Left ventricle myocardium superior (tissue), 1 donor: ENCODE measurements at regions not wholly inside any gene's neighbourhood (a gene's known extent, or its start where the extent isn't known, plus 50 kb on each side); places are given as distances from the start of the nearest gene placed in this dataset.
A peak's percentile ranks its signal among the peaks of the same experiment; 100 is the strongest.

Source experiments
- ATAC-seq: fragments of 200-7000 bp; cut with Tn5 transposase; one replicate; pipeline ENCODE4 v1.9.1; 2020; ENCODE audit warnings: mild to moderate bottlenecking, moderate library complexity
- DNase-seq: peaks from one replicate; pipeline ENCODE4 v3.0.0-alpha.2; 2020
- intact Hi-C: fragments of 100-400 bp; cut with micrococcal nuclease; formaldehyde crosslinking; loops from one replicate; pipeline ENCODE4 v1.11.0; 2022
- donor health status: DM: no; HTN: yes; CAD: no; lungs with severe emphysema.

DNA sequence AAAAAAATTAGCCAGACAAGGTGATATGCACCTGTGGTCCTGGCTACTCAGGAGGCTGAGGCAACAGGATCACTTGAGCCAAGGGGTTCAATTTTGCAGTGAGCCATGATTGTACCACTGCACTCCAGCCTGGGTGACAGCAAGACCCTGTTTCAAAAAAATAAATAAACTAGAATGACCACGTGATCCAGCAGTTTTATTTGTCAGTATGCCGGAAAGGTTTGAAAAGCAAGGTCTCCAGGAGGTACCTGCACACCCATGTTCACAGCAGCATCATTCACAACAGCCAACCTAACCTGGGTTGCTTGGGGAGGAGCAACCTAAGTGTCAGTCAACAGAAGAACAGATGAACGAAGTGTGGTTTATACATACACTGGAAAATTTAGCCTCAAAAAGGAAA is 78.7 kb upstream of the SEPTIN5 start:
- DNase-seq (no peak), ATAC-seq (no peak)
- intact Hi-C loops = loop anchor here (10.0 kb wide), 1 partner anchor 141 kb away; no protein-coding TSS in a partner anchor

DNA sequence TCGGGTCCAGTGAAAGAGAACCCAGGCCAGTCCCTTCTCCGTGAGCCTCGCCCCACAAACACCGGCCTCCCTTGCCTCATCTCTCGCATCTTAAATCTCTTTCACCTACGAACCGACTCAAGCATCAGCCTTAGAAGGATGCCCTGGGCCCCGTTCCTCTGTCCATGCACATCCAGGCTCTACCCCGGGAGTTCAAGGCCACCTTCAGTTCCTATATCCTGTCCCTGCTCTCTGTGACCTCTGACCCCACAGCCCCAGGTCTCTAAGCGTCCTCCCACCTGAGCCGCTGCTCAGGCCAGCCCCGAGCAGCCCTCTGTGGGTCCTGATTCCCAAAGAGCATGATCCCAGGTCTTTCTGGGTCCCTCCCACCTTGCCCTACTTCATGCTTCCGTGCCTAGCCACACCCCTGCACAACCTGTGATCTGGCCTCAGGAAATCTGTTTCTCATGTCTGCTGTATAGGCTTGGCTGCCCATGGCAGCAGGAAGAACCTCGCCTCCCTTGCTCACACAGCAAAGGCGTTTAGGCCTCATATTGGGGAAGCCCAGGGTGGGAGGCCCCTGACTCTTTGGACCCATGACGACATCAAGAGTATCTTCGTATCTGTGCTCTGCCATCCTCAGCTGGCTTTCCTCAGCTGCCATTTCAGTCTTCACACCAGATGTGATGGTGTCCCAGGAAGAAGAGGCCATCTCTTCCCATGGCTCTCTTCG is 77.5 kb upstream of the SEPTIN5 start:
- DNase-seq = no peak
- intact Hi-C loops = loop anchor here (10.0 kb wide), 1 partner anchor 142 kb away; no protein-coding TSS in a partner anchor
- ATAC-seq = no peak

DNA sequence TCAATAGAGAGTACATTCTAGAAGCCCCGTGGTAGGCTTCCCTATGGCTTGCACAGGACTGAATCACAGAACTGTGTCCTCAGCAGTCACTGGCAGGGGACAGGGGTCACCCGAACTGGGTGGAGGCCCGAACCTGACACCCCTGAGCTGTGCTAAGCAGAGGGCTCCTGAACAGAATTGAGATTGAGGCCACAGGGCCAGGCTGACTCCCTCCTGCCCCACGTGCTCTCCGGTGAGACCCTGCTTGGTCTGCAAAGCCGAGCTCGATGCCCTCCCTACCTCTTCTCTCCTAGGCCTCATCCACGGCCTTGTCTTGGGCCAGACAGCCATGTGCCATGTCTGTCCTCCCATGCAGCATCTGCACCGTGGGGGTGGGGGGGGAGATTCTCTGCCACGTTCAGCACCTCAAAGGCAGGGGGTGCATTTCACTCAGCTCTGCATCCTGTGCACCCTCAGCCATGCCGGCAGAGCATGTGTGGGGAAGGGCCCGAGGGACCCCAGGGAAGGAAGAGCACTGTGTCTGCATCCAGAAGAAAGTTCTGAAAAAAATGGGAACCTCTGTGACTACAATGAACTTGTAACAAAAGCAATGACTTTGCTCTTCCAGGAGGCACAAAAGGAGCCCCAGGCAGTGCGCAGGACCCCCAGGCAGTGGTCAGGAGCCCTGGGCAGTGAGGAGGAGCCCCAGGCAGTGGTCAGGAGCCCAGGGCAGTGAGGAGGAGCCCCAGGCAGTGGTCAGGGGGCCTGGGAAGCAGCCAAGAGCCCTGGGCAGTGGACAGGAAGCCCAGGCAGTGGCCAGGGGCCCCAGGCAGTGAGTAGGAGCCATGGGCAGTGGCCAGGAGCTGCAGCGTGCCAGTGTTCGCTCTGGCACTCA is 76.7 kb upstream of the SEPTIN5 start:
- no peak for ATAC-seq
- intact Hi-C loops = loop anchor here (10.0 kb wide), 1 partner anchor 143 kb away; no protein-coding TSS in a partner anchor
- DNase-seq = no peak

DNA sequence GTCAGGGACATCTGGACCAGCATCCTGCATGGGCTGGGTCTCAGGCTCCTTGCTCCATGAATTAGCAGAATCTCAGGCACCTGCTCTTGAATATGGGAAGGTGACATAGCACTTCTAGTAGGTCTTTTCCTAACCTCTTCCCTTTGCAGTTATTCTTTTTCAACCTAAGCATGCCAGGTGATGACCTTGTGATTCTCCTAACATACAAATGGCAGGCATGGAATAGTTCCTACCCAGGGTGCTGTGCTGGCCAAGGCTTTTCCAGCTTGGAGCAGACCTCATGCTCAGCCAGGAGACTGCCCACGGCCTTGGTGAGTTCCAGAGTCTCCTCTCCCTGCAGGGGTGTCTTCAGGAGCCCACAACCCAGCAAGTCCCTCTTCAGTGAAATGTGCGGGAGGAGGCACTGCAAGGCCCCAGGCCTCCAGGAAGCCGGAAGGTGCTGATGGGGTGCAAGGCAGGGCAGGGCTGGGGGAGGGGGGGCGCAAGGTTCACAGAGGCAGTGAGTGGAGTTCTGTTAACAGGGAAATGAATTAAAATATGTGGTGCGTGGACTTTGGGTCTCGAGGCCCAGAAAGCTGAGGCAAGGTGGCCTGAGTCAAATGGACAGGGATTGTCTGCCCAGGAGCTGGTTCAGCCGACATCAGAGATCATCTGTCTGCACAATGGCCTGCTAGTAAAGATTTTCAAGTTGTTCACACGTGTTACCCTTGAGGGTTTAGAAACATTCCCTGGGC is 75.9 kb upstream of the SEPTIN5 start:
- ATAC-seq (no peak), DNase-seq (no peak)
- intact Hi-C loops = loop anchor here (10.0 kb wide), 1 partner anchor 144 kb away; no protein-coding TSS in a partner anchor

DNA sequence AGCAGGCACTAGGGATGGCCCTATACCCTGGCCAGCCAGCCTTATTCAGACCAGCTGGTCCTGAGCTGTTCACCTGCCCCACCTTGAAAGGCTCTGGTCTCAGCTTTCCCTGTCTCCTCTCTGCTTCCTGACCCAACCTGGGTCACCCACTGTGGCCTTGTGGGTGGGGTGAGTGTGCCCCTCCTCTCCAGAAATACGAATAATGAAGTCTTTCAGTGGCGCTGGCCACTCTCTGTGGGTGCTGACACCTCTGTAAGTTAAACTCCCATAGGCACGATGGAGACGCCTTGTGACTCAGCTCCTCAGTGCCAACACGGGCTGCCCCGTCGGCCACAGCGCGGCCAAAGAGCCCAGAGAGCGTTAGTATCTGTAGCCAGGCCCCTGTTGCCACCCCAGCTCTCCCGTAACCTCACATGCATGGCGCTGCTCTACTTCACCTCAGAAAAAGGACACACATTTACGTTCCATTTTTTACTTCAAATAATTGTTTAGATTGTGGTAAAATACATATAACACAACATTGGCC is 74.6 kb upstream of the SEPTIN5 start:
- ATAC-seq (no peak), DNase-seq (no peak)
- intact Hi-C loops = loop anchor here (10.0 kb wide), 1 partner anchor 145 kb away; no protein-coding TSS in a partner anchor

DNA sequence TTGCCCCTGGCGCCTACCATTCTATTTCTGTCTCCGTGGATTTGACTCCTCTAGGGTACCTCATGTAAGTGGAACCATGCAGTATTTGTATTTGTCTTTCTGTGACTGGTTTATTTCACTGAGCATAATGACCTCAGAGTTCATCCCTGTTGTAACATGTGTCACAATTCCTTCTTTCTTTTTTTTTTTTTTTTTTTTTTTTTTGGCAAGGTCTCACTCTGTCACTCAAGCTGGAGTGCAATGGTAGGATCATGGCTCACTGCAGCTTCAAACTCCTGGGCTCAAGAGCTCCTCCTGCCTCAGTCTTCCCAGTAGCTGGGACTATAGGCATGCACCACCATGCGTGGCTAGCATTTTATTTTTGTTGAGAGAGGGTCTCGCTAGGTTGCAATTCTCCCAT is 74.0 kb upstream of the SEPTIN5 start:
- DNase-seq (no peak), ATAC-seq (no peak)
- intact Hi-C loops = no loop called here

DNA sequence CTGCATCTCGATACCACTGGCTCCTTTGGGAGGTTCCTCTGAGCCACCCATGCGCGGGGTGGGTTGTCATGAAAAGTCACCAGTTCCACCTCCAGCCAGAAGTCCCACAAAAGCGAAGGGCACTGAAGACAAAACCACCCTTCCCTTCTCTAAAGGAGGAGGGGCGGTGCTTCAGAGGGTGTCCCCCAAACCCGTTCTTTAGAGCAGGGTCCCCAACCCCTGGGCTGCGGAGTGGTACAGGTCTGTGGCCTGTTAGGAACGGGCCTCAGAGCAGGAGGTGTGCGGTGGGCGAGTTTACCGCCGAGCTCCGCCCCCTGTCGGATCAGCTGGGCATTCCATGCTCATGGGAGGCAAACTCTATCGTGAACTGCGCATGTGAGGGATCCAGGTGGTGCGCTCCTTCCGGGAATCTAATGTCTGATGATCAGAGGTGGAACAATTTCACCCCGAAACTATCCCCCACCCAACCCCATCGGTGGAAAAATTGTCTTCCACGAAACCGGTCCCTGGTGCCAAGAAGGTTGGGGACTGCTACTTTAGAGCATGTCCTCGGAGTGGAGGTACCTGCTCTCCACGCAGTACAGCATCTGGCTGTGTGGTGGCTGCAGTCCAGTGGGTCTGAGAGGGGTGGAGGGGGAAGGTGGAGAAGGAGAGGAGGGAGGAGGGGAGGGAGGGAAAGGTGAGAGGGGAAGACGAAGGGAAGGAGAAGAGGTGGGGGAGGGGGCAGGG is 72.9 kb upstream of the SEPTIN5 start:
- no peak for DNase-seq
- ATAC-seq = peak; percentile 22
- intact Hi-C loops = no loop called here

DNA sequence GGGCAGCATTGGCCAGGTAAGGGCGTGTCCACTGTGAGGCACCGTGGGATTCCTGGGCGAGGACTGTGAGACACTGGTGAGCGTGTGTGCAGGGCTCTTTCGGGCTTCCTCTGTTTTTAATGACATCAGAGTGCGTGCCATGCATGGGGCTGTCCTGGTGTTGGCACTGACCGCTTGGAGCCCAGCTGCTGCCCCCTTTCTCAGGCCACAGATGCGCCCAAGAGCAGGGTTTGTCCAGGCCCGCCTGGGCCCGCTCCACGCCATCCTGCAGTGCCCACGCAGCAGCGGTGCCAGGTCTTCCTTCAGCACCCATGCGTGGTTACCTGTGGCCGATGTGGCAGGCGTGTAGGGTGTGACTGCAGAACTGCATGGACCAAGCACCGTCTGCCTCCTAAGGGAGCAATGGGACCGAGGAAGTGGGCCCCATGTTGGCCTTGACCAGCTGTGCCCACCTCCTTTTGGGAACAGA is 72.3 kb upstream of the SEPTIN5 start:
- ATAC-seq = no peak
- intact Hi-C loops = no loop called here
- DNase-seq = no peak

DNA sequence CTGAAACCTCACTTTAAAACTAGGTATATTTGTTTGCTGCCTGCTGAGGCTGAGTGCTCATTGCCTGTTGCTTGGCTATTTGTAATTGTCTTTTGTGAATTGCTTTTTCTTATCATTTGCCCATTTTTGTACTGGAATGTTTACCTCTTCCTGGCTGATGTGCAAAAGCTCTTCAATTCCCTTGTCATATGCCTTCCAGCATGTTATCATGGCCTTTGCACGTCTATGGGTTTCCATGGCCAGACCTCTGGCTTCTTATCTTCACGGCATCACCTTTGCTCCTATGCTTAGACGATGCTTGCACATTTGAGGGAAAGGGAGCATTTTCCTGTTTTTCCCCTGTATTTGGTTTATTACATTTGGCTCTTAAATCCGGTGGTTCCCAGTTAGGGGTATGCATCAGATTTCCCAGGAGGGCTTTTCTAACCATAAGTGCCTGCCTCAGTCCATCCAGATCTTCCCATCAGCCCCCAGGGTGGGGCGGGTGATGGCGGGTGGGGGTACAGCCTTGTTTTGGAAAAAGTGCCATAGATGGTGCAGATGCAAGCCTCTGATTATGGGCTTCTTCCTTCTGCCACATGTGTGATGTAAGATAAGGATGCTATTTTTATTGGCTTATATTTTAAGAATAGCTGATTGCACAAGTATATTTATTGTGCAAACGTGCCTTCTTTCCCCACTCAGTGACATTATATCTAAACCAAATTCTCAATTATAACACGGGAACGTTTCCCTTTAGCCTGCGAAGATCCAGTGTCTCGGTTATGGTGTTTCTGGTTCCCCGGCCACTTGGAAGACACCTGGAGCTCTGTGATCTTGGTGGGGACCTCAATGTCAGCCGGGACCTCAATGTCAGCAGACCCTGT is 70.6 kb upstream of the SEPTIN5 start:
- no peak for ATAC-seq
- intact Hi-C loops = no loop called here
- DNase-seq = no peak

DNA sequence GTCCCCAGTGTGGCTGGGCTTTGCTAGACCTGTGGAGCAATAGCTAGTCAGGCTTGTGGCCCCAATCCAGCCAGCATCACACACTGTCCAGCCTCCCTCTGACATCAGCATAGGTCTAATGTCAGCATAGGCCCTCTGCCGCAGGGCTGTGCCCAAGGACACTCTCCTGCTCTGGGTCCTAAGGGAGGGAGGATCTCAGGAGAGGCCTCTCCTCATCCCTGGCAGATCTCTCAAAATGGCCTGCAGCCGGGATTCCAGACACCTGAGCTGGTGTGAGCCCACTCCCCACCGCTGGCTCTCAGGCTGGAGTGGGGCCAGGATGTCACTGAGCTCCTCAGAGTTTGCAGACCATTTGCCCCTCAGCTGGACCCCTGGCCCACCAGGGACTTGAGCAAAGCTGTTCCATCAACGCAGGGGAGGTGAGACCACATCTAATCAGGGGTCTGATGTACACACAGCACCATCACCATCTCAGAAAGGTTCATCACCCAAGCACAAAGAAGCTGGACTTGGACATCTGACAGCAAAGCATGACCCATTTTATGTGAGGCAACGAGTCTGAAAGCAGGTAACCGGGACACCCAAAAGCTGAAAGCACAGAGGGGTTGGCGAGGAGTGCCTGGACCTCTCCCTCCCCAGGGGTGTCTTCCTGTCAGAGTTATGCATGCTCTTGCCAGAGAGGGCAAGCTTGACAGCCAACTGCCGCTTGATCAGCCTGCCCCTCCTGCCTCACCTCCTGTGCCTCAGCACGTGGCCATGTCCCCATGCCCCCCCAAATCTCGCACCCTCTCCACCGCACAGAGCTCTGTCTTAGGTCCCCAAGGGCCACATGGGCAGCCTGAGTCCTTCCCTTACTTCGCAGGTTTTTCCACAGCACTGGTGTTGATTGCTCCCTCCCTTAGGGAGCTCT is 69.7 kb upstream of the SEPTIN5 start:
- intact Hi-C loops = no loop called here
- ATAC-seq = no peak
- no peak for DNase-seq

DNA sequence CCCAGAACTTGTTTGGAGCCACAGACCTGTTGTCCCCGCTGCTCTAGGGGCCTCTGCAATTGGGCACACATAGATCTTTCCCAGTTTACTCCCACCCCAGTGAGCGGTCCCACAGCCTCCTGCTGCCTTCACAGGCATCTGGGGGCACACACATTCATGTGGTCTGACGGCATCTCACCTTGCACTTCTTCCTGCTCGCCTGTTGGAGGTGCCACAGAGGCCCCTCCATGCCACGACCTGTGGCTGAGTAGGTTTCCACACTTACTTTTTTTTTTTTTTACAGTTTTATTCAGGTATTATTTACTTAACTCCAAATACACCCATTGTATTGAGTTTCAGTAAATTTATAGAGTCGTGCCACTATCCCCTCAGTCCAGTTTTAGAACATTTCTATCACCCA is 68.9 kb upstream of the SEPTIN5 start:
- ATAC-seq (no peak), DNase-seq (no peak)
- intact Hi-C loops = no loop called here

DNA sequence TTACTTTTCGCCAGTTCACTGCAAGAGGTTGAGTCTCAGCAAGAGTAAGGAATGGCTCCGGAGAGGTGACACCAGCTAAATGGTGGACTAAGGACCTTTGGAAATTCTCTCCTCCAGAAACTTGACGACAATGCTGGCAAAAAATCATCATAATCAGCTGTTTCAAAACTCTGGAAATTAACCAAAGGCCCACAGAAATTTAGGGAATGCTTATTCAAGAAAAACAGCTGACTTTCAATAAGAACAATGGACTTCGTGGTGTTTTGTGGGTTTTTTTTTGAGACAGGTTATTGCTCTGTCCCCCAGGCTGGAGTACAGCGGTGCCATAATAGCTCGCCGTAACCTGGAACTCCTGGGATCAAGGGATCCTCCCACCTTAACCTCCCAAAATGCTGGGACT is 68.4 kb upstream of the SEPTIN5 start:
- no peak for DNase-seq
- no peak for ATAC-seq
- intact Hi-C loops = no loop called here

DNA sequence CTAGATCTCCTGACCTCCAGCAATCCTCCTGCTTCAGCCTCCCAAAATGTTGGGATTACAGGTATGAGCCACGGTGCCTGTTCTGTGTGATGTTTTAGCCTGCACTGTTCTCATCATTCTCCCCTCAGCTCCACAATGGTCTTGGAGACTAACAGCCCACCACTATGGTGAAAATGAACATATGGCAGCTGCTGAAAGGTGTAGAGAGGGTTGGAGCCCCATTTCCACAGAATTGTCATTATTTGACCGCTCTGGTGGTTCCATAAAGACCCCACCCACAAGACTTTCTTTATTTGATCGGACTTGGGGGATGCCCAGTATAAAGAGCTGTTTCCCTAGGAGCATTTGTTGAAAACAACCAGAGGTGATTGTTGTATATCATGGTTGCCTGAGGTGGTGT is 67.9 kb upstream of the SEPTIN5 start:
- no peak for DNase-seq
- intact Hi-C loops = no loop called here
- ATAC-seq = no peak

DNA sequence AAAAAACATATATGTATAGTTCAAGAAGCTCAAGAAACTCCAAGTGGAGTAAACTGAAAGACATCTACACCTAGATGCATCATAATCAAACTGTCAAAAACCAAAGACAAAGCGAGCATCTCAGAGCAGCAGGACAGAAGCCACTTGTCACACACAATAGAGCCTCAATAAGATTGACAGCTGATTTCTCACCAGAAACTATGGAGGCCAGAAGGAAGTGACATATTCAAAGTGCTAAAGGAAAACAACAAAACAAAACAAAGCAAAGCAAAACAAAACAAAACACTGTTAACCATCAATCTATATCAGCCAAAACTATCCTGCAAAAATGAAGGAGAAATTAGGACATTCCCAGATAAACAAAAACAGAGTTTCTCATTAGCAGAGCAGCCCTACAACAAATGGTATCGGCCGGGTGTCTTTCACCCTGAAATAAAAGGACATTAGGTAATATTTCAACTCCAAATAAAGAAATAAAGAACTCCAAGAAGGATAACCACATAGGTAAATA is 65.8 kb upstream of the SEPTIN5 start:
- DNase-seq (no peak), ATAC-seq (no peak)
- intact Hi-C loops = no loop called here

DNA sequence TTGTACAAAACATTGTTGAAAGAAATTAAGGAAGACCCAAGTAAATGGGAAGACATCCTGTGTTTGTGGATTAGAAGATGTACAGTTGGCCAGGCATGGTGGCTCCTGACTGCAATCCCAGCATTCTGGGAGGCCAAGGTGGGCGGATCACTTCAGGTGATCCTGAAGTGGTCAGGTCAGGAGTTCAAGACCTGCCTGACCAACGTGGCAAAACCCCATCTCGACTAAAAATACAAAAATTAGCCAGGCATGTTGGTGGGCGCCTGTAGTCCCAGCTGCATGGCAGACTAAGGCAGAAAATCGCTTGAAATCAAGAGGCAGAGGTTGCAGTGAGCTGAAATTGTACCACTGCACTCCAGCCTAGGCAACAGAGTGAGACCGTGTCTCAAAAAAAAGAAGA is 62.0 kb upstream of the SEPTIN5 start:
- DNase-seq (no peak), ATAC-seq (no peak)
- intact Hi-C loops = no loop called here

DNA sequence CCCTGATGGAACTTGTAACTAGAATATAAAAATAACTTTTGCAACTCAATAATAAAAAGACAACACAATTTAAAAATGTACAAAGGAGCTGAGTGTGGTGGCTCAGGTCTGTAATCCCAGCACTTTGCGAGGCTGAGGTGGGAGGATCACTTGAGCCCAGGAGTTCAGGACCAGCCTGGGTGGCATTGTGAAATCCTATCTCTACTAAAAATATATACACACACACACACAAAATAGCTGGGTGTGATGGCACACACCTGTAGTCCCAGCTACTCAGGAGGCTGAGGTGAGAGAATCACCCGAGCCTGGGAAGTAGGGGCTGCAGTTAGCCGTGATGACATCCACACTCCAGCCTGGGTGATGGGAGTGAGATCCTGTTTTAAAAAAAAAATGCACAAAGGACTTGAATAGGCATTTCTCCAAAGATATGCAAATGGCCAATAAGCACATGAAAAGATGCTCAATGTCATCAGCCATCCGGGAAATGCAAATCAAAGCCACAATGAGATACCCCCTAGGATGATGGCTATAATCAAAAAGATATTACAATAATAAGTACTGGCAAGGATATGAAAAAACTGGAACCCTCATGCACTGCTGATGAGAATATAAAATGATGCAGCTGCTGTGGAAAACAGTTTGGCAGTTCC is 59.8 kb upstream of the SEPTIN5 start:
- ATAC-seq (no peak), DNase-seq (no peak)
- intact Hi-C loops = no loop called here
